ENCODE measurements at regions not wholly inside any gene's neighbourhood (a gene's known extent, or its start where the extent isn't known, plus 50 kb on each side); places are given as distances from the start of the nearest gene placed in this dataset.
"Not testable (repeated sequence)": the region's sequence is repeated elsewhere in the genome, so short reads cannot be mapped to it uniquely, and the experiment has no call there.

DNA sequence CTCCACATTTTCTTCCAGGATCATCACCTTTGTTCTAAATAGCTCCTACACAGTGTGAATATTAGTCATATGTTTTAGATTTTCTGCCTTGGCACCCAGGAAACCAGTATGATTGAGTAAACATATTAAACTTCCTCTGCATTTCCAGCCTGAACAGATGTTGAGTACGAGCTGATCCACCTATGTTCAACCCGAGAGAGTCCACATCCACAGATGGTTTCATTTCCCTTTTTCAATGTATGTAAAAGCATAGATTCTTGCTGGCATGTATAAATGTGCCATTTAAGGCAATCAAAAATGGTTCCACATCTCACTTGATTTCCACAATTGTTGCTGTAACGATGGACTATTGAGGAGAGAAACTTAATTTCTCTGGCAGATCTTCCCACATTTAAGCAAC is 74.2 kb downstream of the ZNF716 start:
- not testable (repeated sequence) for H3K27ac ChIP-seq (ENCODE audit: low read depth, low read length); H3K9ac ChIP-seq (ENCODE audit: extremely low read depth, low read length, poor library complexity, severe bottlenecking); H3K4me1 ChIP-seq (ENCODE audit: control insufficient read depth, insufficient read depth, low read length); H3K27ac Mint-ChIP-seq; H3K36me3 ChIP-seq (ENCODE audit: control insufficient read depth, insufficient read depth, low read length); H3K4me3 ChIP-seq (ENCODE audit: low read length); H3K4me1 Mint-ChIP-seq; H3K27me3 ChIP-seq (ENCODE audit: control insufficient read depth, insufficient read depth, low read length, poor library complexity, severe bottlenecking); H3K36me3 Mint-ChIP-seq (ENCODE audit: low read depth); H3K27me3 Mint-ChIP-seq (ENCODE audit: insufficient read depth); H3K4me3 Mint-ChIP-seq; DNase-seq
- peaks cover 72% of the 10 kb centered on the region for H3K9me3 ChIP-seq (ENCODE audit: control insufficient read depth, low read length)
- 70 to 83% methylated on average over 1 to 3 of the region's 3 CpGs for WGBS, 2 experiments (ENCODE audit: insufficient coverage in 1 of 2, insufficient read length in 1 of 2)
- peaks cover 67% of the 10 kb centered on the region for H3K9me3 Mint-ChIP-seq

DNA sequence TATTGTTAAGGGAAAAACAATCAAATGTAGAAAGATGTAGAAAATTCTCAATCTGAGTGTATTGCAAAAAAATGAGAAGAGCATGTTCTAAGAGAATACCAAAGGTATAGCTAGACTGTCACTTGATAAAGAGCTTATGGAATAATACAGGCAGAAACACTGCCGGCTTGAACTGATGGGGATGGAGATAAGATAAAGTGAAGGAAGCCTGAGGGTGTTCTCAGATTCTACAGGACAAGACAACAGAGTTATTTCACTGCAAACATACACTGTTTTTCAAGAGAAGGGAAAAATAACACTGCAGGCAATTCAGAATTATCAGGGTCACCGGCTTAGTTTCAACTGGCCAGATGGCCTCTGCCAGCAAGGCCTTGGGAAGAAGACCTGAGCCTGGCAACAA is 80.0 kb downstream of the ZNF716 start:
- Mint-ChIP-seq H3K9me3 (peaks cover 71% of the 10 kb centered on the region), H3K4me3 (no peak overlapping the region)
- 65 to 66% methylated on average over 2 of the region's 2 CpGs for WGBS, 2 experiments (ENCODE audit: insufficient coverage in 1 of 2, insufficient read length in 1 of 2)

DNA sequence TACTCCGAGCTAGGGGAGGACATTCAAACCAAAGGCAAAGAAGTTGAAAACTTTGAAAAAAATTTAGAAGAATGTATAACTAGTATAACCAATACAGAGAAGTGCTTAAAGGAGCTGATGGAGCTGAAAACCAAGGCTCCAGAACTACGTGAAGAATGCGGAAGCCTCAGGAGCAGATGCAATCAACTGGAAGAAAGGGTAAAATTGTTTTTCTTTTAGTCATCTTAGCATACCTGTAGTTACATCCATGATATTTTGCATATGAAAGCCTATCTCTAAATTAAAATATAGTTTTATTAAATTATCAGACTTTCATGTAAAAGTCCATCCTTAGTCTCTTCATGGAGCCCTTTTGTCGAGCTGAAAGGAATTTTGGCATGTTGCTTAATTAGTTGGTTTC is 90.7 kb downstream of the ZNF716 start:
- not testable (repeated sequence) for H3K36me3 ChIP-seq (ENCODE audit: control insufficient read depth, insufficient read depth, low read length); H3K4me1 ChIP-seq (ENCODE audit: control insufficient read depth, insufficient read depth, low read length); H3K4me3 ChIP-seq (ENCODE audit: low read length); H3K4me3 Mint-ChIP-seq; H3K36me3 Mint-ChIP-seq (ENCODE audit: low read depth); H3K27ac ChIP-seq (ENCODE audit: low read depth, low read length); H3K27me3 Mint-ChIP-seq (ENCODE audit: insufficient read depth); H3K27me3 ChIP-seq (ENCODE audit: control insufficient read depth, insufficient read depth, low read length, poor library complexity, severe bottlenecking); H3K9ac ChIP-seq (ENCODE audit: extremely low read depth, low read length, poor library complexity, severe bottlenecking); H3K4me1 Mint-ChIP-seq; H3K27ac Mint-ChIP-seq; DNase-seq
- peaks cover 33% of the 10 kb centered on the region for H3K9me3 ChIP-seq (ENCODE audit: control insufficient read depth, low read length)
- whole genome bisulfite sequencing, 2 experiments (ENCODE audit: insufficient coverage in 1 of 2, insufficient read length in 1 of 2): 84% methylated on average over 3 of the region's 4 CpGs; no CpG with 5 or more reads in 1 of the 2 experiments
- peaks cover 76% of the 10 kb centered on the region for H3K9me3 Mint-ChIP-seq

More for the DNA sequence above, 80.0 kb downstream of the ZNF716 start:
- DNase-seq: no peak
- no peaks in the 10 kb centered on the region for H3K36me3 ChIP-seq (ENCODE audit: control insufficient read depth, insufficient read depth, low read length)
- peaks cover 69% of the 10 kb centered on the region for H3K9me3 ChIP-seq (ENCODE audit: control insufficient read depth, low read length)
- TF ChIP-seq, protein P1, sequence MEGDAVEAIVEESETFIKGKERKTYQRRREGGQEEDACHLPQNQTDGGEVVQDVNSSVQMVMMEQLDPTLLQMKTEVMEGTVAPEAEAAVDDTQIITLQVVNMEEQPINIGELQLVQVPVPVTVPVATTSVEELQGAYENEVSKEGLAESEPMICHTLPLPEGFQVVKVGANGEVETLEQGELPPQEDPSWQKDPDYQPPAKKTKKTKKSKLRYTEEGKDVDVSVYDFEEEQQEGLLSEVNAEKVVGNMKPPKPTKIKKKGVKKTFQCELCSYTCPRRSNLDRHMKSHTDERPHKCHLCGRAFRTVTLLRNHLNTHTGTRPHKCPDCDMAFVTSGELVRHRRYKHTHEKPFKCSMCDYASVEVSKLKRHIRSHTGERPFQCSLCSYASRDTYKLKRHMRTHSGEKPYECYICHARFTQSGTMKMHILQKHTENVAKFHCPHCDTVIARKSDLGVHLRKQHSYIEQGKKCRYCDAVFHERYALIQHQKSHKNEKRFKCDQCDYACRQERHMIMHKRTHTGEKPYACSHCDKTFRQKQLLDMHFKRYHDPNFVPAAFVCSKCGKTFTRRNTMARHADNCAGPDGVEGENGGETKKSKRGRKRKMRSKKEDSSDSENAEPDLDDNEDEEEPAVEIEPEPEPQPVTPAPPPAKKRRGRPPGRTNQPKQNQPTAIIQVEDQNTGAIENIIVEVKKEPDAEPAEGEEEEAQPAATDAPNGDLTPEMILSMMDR (conservative IDR thresholded peaks at IDR 0.05): no peak
- H3K36me3 Mint-ChIP-seq (ENCODE audit: low read depth): no peaks in the 10 kb centered on the region
- no peak overlapping the region for H3K27ac ChIP-seq (ENCODE audit: low read depth, low read length)
- no peak overlapping the region for H3K27ac Mint-ChIP-seq
- H3K27me3 ChIP-seq (ENCODE audit: control insufficient read depth, insufficient read depth, low read length, poor library complexity, severe bottlenecking): no peaks in the 10 kb centered on the region
- H3K9ac ChIP-seq (ENCODE audit: extremely low read depth, low read length, poor library complexity, severe bottlenecking): no peak overlapping the region
- no peaks in the 10 kb centered on the region for H3K4me1 Mint-ChIP-seq
- no peaks in the 10 kb centered on the region for H3K4me1 ChIP-seq (ENCODE audit: control insufficient read depth, insufficient read depth, low read length)
- no peak overlapping the region for H3K4me3 ChIP-seq (ENCODE audit: low read length)
- H3K27me3 Mint-ChIP-seq (ENCODE audit: insufficient read depth): no peaks in the 10 kb centered on the region

DNA sequence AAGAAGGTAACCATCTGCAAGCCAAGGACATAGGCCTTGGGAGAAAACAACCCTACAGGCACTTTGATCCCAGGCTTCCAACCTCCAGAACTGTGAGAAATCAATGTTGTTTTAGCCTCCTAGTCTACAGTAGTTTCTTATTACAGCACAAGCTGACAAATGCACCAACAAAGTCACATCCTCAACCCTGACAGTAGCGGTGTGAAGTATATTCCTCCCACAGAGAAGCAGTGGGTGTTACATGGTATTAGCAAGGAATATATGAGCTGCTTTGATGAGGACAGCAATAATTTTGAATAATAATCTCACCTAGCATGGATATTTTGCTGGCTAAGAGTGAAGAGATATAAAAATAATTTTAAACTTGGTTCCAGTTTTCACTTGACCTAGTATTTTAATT is 92.4 kb downstream of the ZNF716 start:
- H3K4me1 ChIP-seq (ENCODE audit: control insufficient read depth, insufficient read depth, low read length); H3K36me3 ChIP-seq (ENCODE audit: control insufficient read depth, insufficient read depth, low read length); H3K27ac ChIP-seq (ENCODE audit: low read depth, low read length); H3K4me3 Mint-ChIP-seq; H3K9ac ChIP-seq (ENCODE audit: extremely low read depth, low read length, poor library complexity, severe bottlenecking); H3K4me3 ChIP-seq (ENCODE audit: low read length); DNase-seq; H3K27ac Mint-ChIP-seq; H3K36me3 Mint-ChIP-seq (ENCODE audit: low read depth); H3K27me3 Mint-ChIP-seq (ENCODE audit: insufficient read depth); H3K27me3 ChIP-seq (ENCODE audit: control insufficient read depth, insufficient read depth, low read length, poor library complexity, severe bottlenecking); H3K4me1 Mint-ChIP-seq: not testable (repeated sequence)
- peaks cover 75% of the 10 kb centered on the region for H3K9me3 Mint-ChIP-seq
- WGBS, 2 experiments (ENCODE audit: insufficient coverage in 1 of 2, insufficient read length in 1 of 2): 100% methylated on average over 1 of the region's 1 CpG; no CpG with 5 or more reads in 1 of the 2 experiments
- peaks cover 36% of the 10 kb centered on the region for H3K9me3 ChIP-seq (ENCODE audit: control insufficient read depth, low read length)

DNA sequence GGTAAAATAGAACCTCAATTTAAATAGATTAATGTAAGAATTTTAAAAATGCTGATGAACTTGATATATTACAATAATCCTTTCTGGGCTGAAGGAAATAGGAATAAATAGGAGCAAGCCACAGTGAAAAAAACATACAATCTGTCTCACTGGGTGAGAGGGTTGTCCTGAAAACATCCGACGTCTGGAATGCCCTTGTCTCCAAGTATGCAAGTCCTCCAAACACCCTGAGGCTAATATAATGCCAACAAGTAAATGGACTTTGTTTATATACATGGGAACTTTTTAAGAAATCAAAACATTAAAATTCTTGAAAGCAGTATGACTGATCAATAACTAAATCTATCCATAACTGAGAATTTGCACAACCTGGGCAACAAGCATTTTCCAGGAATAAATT is 97.4 kb downstream of the ZNF716 start:
- peaks cover 75% of the 10 kb centered on the region for H3K9me3 Mint-ChIP-seq
- H3K9me3 ChIP-seq (ENCODE audit: control insufficient read depth, low read length): peaks cover 66% of the 10 kb centered on the region
- not testable (repeated sequence) for DNase-seq; H3K4me1 ChIP-seq (ENCODE audit: control insufficient read depth, insufficient read depth, low read length); H3K9ac ChIP-seq (ENCODE audit: extremely low read depth, low read length, poor library complexity, severe bottlenecking); H3K27me3 ChIP-seq (ENCODE audit: control insufficient read depth, insufficient read depth, low read length, poor library complexity, severe bottlenecking); H3K4me1 Mint-ChIP-seq; H3K4me3 ChIP-seq (ENCODE audit: low read length); H3K36me3 Mint-ChIP-seq (ENCODE audit: low read depth); H3K27ac ChIP-seq (ENCODE audit: low read depth, low read length); H3K27ac Mint-ChIP-seq; H3K27me3 Mint-ChIP-seq (ENCODE audit: insufficient read depth); H3K4me3 Mint-ChIP-seq; H3K36me3 ChIP-seq (ENCODE audit: control insufficient read depth, insufficient read depth, low read length)
- WGBS, 2 experiments (ENCODE audit: insufficient coverage in 1 of 2, insufficient read length in 1 of 2): 78% methylated on average over 2 of the region's 2 CpGs; no CpG with 5 or more reads in 1 of the 2 experiments

DNA sequence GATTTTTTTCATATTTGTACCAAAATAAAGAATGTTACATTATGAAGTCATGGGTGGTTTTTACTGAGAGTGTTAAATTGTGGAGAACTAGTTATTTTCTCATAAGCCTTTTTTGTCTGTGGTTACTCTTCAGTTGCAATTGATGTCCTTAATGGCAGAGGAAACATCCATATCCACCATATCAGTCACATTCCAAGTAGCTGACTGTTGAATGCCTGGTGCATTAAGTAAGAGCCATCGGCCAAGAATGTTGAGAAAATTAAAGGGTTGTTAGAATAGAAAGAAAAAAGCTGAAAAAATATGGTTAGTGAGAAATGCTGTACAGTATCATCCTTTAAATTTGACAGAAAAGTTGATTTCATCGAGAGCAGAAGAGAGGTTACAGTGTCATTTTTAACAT is 100.0 kb downstream of the ZNF716 start:
- H3K27me3 ChIP-seq (ENCODE audit: control insufficient read depth, insufficient read depth, low read length, poor library complexity, severe bottlenecking); DNase-seq; H3K9ac ChIP-seq (ENCODE audit: extremely low read depth, low read length, poor library complexity, severe bottlenecking); H3K27ac Mint-ChIP-seq; H3K4me1 Mint-ChIP-seq; H3K36me3 Mint-ChIP-seq (ENCODE audit: low read depth); H3K36me3 ChIP-seq (ENCODE audit: control insufficient read depth, insufficient read depth, low read length); H3K27me3 Mint-ChIP-seq (ENCODE audit: insufficient read depth); H3K4me3 ChIP-seq (ENCODE audit: low read length); H3K4me1 ChIP-seq (ENCODE audit: control insufficient read depth, insufficient read depth, low read length); H3K27ac ChIP-seq (ENCODE audit: low read depth, low read length); H3K4me3 Mint-ChIP-seq: not testable (repeated sequence)
- H3K9me3 ChIP-seq (ENCODE audit: control insufficient read depth, low read length): peaks cover 52% of the 10 kb centered on the region
- peaks cover 78% of the 10 kb centered on the region for H3K9me3 Mint-ChIP-seq
- WGBS, 2 experiments (ENCODE audit: insufficient coverage in 1 of 2, insufficient read length in 1 of 2): 65% methylated on average over 2 of the region's 2 CpGs; no CpG with 5 or more reads in 1 of the 2 experiments

Data from endodermal cell (in vitro differentiated cells).